ENCODE measurements at regions not wholly inside any gene's neighbourhood (a gene's known extent, or its start where the extent isn't known, plus 50 kb on each side); places are given as distances from the start of the nearest gene placed in this dataset.

DNA sequence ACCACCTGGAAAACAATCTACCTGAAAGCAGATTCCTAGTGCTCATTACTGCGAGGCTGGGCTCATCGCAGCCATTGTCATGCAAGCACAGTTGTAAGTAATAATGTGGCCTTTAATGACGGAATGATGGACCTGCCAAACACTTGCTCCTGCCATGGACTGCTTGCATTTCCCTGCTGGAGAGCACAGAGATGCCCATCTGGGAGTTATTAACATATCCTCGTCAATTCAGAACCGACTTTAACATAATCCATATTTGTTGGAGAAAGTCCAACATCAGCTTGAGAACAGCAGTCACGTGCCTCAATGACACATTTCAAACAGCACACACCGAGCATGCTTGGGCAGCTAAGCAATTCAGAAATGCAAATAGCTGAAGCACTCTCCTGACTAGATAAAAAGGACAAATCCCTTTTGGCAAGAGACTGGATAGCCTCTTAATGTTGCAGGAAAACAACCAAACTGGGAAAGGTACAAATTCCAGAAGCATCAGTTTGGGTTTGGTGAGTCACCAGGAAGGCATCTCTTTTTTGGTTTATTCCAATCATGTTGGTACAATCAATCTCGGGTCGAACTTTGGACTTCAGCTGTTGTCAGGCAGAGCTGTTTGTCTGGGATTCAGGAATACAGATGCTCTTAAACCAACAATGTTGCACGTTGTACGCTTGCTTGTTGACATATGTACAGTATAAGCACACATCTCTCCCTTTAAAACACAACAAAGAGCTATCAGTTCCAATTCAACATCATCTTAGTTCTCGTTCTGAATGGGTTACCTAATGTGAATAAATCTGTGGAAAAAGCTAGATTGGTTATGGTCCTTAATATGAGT lies 395.8 kb downstream of the LNPK start:
- TF ChIP-seq, protein P1, sequence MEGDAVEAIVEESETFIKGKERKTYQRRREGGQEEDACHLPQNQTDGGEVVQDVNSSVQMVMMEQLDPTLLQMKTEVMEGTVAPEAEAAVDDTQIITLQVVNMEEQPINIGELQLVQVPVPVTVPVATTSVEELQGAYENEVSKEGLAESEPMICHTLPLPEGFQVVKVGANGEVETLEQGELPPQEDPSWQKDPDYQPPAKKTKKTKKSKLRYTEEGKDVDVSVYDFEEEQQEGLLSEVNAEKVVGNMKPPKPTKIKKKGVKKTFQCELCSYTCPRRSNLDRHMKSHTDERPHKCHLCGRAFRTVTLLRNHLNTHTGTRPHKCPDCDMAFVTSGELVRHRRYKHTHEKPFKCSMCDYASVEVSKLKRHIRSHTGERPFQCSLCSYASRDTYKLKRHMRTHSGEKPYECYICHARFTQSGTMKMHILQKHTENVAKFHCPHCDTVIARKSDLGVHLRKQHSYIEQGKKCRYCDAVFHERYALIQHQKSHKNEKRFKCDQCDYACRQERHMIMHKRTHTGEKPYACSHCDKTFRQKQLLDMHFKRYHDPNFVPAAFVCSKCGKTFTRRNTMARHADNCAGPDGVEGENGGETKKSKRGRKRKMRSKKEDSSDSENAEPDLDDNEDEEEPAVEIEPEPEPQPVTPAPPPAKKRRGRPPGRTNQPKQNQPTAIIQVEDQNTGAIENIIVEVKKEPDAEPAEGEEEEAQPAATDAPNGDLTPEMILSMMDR (IDR thresholded peaks at IDR 0.05; ENCODE audit: low read depth, low read length, missing input control) = no peak
- TF ChIP-seq, protein P2, sequence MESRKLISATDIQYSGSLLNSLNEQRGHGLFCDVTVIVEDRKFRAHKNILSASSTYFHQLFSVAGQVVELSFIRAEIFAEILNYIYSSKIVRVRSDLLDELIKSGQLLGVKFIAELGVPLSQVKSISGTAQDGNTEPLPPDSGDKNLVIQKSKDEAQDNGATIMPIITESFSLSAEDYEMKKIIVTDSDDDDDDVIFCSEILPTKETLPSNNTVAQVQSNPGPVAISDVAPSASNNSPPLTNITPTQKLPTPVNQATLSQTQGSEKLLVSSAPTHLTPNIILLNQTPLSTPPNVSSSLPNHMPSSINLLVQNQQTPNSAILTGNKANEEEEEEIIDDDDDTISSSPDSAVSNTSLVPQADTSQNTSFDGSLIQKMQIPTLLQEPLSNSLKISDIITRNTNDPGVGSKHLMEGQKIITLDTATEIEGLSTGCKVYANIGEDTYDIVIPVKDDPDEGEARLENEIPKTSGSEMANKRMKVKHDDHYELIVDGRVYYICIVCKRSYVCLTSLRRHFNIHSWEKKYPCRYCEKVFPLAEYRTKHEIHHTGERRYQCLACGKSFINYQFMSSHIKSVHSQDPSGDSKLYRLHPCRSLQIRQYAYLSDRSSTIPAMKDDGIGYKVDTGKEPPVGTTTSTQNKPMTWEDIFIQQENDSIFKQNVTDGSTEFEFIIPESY (IDR thresholded peaks at IDR 0.05) = peak; percentile 53
- TF ChIP-seq, protein P3, sequence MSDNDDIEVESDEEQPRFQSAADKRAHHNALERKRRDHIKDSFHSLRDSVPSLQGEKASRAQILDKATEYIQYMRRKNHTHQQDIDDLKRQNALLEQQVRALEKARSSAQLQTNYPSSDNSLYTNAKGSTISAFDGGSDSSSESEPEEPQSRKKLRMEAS (IDR thresholded peaks at IDR 0.05) = peak; percentile 44
- peak; percentile 99 to 100 for TF ChIP-seq JUND (IDR thresholded peaks at IDR 0.05)
- no peak for TF ChIP-seq TAF1 (conservative IDR thresholded peaks at IDR 0.05)
- TF ChIP-seq, protein P4, sequence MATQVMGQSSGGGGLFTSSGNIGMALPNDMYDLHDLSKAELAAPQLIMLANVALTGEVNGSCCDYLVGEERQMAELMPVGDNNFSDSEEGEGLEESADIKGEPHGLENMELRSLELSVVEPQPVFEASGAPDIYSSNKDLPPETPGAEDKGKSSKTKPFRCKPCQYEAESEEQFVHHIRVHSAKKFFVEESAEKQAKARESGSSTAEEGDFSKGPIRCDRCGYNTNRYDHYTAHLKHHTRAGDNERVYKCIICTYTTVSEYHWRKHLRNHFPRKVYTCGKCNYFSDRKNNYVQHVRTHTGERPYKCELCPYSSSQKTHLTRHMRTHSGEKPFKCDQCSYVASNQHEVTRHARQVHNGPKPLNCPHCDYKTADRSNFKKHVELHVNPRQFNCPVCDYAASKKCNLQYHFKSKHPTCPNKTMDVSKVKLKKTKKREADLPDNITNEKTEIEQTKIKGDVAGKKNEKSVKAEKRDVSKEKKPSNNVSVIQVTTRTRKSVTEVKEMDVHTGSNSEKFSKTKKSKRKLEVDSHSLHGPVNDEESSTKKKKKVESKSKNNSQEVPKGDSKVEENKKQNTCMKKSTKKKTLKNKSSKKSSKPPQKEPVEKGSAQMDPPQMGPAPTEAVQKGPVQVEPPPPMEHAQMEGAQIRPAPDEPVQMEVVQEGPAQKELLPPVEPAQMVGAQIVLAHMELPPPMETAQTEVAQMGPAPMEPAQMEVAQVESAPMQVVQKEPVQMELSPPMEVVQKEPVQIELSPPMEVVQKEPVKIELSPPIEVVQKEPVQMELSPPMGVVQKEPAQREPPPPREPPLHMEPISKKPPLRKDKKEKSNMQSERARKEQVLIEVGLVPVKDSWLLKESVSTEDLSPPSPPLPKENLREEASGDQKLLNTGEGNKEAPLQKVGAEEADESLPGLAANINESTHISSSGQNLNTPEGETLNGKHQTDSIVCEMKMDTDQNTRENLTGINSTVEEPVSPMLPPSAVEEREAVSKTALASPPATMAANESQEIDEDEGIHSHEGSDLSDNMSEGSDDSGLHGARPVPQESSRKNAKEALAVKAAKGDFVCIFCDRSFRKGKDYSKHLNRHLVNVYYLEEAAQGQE (IDR thresholded peaks at IDR 0.05) = no peak
- TF ChIP-seq, protein P5, sequence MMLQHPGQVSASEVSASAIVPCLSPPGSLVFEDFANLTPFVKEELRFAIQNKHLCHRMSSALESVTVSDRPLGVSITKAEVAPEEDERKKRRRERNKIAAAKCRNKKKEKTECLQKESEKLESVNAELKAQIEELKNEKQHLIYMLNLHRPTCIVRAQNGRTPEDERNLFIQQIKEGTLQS (IDR thresholded peaks at IDR 0.05) = peak; percentile 99
- TF ChIP-seq RAD21 (IDR thresholded peaks at IDR 0.05) = peak in 1 of 2 donors; percentile 38
- peak; percentile 96 for TF ChIP-seq SP1 (IDR thresholded peaks at IDR 0.05)
- peak; percentile 61 to 68 for TF ChIP-seq RXRA (IDR thresholded peaks at IDR 0.05)
- TF ChIP-seq YY1 (IDR thresholded peaks at IDR 0.05) = peak; percentile 66
